ENCODE measurements at regions not wholly inside any gene's neighbourhood (a gene's known extent, or its start where the extent isn't known, plus 50 kb on each side); places are given as distances from the start of the nearest gene placed in this dataset.

GRCh38 chr13:76636829-76637228, 249.4 kb downstream of the KCTD12 start:
- H3K27ac ChIP-seq, result no peak overlapping the region
- TF ChIP-seq CTCF (conservative IDR thresholded peaks at IDR 0.05), result no peak

GRCh38 chr13:76635232-76636230, 250.7 kb downstream of the KCTD12 start:
- TF ChIP-seq CTCF (conservative IDR thresholded peaks at IDR 0.05), result no peak
- H3K27ac ChIP-seq, result no peak overlapping the region

- no peak for TF ChIP-seq CTCF (conservative IDR thresholded peaks at IDR 0.05)
- no peak overlapping the region for H3K27ac ChIP-seq
Measured at GRCh38 chr13:76634431-76635191, 251.6 kb downstream of the KCTD12 start.

GRCh38 chr13:76632401-76633044, 253.7 kb downstream of the KCTD12 start:
- TF ChIP-seq CTCF (conservative IDR thresholded peaks at IDR 0.05), result no peak
- no peak overlapping the region for H3K27ac ChIP-seq

- no peak overlapping the region for H3K27ac ChIP-seq
- no peak for TF ChIP-seq CTCF (conservative IDR thresholded peaks at IDR 0.05)
Measured at GRCh38 chr13:76630629-76631230, 255.5 kb downstream of the KCTD12 start.

GRCh38 chr13:76622315-76623040, 263.7 kb downstream of the KCTD12 start:
- no peak for TF ChIP-seq CTCF (conservative IDR thresholded peaks at IDR 0.05)
- H3K27ac ChIP-seq, result no peak overlapping the region

All from VCaP (cell line).